Spinal cord (tissue), 9 donors: ENCODE measurements at regions not wholly inside any gene's neighbourhood (a gene's known extent, or its start where the extent isn't known, plus 50 kb on each side); places are given as distances from the start of the nearest gene placed in this dataset.

Experiments used
- DNase-seq, 6 donors: peaks; one replicate each; pipeline versions ENCODE4 v3.0.0 to v3.0.0-alpha.2; 2013 to 2015; ENCODE audit warnings: low spot score in 6 of 6, low read depth in 4 of 6
- H3K27ac ChIP-seq: one replicate; pipeline ENCODE4 v1.5.1; 2013; ENCODE audit warnings: low read depth, low read length, control low read depth
- H3K27me3 ChIP-seq: one replicate; pipeline ENCODE4 v1.6.1; 2013; ENCODE audit warnings: low read length; ENCODE audit not compliant: control insufficient read depth, insufficient read depth
- H3K36me3 ChIP-seq: one replicate; pipeline ENCODE4 v1.6.1; 2013; ENCODE audit warnings: low read length; ENCODE audit not compliant: control insufficient read depth, insufficient read depth
- H3K4me1 ChIP-seq: one replicate; pipeline ENCODE4 v1.6.1; 2013; ENCODE audit warnings: low read length; ENCODE audit not compliant: control insufficient read depth, insufficient read depth
- H3K4me3 ChIP-seq: one replicate; pipeline ENCODE4 v1.5.1; 2013; ENCODE audit warnings: low read depth, low read length, control low read depth
- H3K9me3 ChIP-seq: one replicate; pipeline ENCODE4 v1.6.1; 2013; ENCODE audit warnings: low read length; ENCODE audit not compliant: control insufficient read depth, insufficient read depth
- WGBS: methylation state at CpG from one replicate; pipeline ENCODE4 v1.1.5; 2013; ENCODE audit warnings: missing lambda C conversion rate; ENCODE audit not compliant: insufficient coverage; 5-methylcytosine and 5-hydroxymethylcytosine counted together
- donor health status: healthy.

GRCh38 chr6:113120582-113121285 lies 736.4 kb upstream of the MARCKS start:
- DNase-seq = peak in 1 of 6 donors; percentile 32
- 80% methylated on average over 6 of the region's 7 CpGs for WGBS
- H3K4me1 ChIP-seq = no peaks in the 10 kb centered on the region

GRCh38 chr6:113121571-113121970 lies 735.6 kb upstream of the MARCKS start:
- WGBS = no CpG with 5 or more reads among the region's 2 CpGs
- no peak overlapping the region for H3K4me3 ChIP-seq
- H3K9me3 ChIP-seq = peaks cover 1% of the 10 kb centered on the region
- no peak for DNase-seq
- H3K4me1 ChIP-seq = no peaks in the 10 kb centered on the region
- no peaks in the 10 kb centered on the region for H3K36me3 ChIP-seq
- no peak overlapping the region for H3K27ac ChIP-seq
- H3K27me3 ChIP-seq = no peaks in the 10 kb centered on the region

More at GRCh38 chr6:113120582-113121285, 736.4 kb upstream of the MARCKS start:
- Histone ChIP-seq H3K27me3 (no peaks in the 10 kb centered on the region), H3K36me3 (no peaks in the 10 kb centered on the region), H3K27ac (no peak overlapping the region), H3K4me3 (no peak overlapping the region), H3K9me3 (peaks cover 1% of the 10 kb centered on the region)

GRCh38 chr6:113122060-113122459 lies 735.1 kb upstream of the MARCKS start:
- H3K4me3 ChIP-seq = no peak overlapping the region
- H3K27ac ChIP-seq = peak overlapping the region; percentile 1
- H3K4me1 ChIP-seq = no peaks in the 10 kb centered on the region
- peak in 1 of 6 donors; percentile 19 for DNase-seq
- no peaks in the 10 kb centered on the region for H3K36me3 ChIP-seq
- no CpG with 5 or more reads among the region's 1 CpG for WGBS
- peaks cover 1% of the 10 kb centered on the region for H3K9me3 ChIP-seq
- no peaks in the 10 kb centered on the region for H3K27me3 ChIP-seq

- no peaks in the 10 kb centered on the region for H3K36me3 ChIP-seq
- no peak for DNase-seq
- no peaks in the 10 kb centered on the region for H3K9me3 ChIP-seq
- WGBS = no CpG with 5 or more reads among the region's 2 CpGs
- no peak overlapping the region for H3K4me3 ChIP-seq
- no peak overlapping the region for H3K27ac ChIP-seq
- no peaks in the 10 kb centered on the region for H3K4me1 ChIP-seq
- H3K27me3 ChIP-seq = no peaks in the 10 kb centered on the region
Measured at GRCh38 chr6:113125626-113126025, 731.5 kb upstream of the MARCKS start.

GRCh38 chr6:113127786-113128419 lies 729.2 kb upstream of the MARCKS start:
- no peaks in the 10 kb centered on the region for H3K9me3 ChIP-seq
- H3K4me1 ChIP-seq = no peaks in the 10 kb centered on the region
- no peaks in the 10 kb centered on the region for H3K27me3 ChIP-seq
- H3K4me3 ChIP-seq = no peak overlapping the region
- no peak for DNase-seq
- 100% methylated on average over 2 of the region's 5 CpGs for WGBS
- H3K27ac ChIP-seq = no peak overlapping the region
- H3K36me3 ChIP-seq = no peaks in the 10 kb centered on the region

- Histone ChIP-seq H3K9me3 (no peaks in the 10 kb centered on the region), H3K27ac (no peak overlapping the region)
Measured at GRCh38 chr6:113128661-113129060, 728.5 kb upstream of the MARCKS start.

GRCh38 chr6:113129991-113130390 lies 727.2 kb upstream of the MARCKS start:
- H3K36me3 ChIP-seq = no peaks in the 10 kb centered on the region
- no CpG with 5 or more reads among the region's 2 CpGs for WGBS
- H3K27ac ChIP-seq = no peak overlapping the region
- H3K4me3 ChIP-seq = no peak overlapping the region
- no peaks in the 10 kb centered on the region for H3K4me1 ChIP-seq
- no peak for DNase-seq
- H3K9me3 ChIP-seq = no peaks in the 10 kb centered on the region
- H3K27me3 ChIP-seq = no peaks in the 10 kb centered on the region

More at GRCh38 chr6:113128661-113129060, 728.5 kb upstream of the MARCKS start:
- no peaks in the 10 kb centered on the region for H3K27me3 ChIP-seq
- no peak for DNase-seq
- WGBS = no CpG with 5 or more reads among the region's 3 CpGs
- no peaks in the 10 kb centered on the region for H3K4me1 ChIP-seq
- no peaks in the 10 kb centered on the region for H3K36me3 ChIP-seq
- H3K4me3 ChIP-seq = no peak overlapping the region

GRCh38 chr6:113137426-113137825 lies 719.7 kb upstream of the MARCKS start:
- 30% methylated on average over 3 of the region's 7 CpGs for WGBS
- Histone ChIP-seq H3K27ac (peak overlapping the region; percentile 61), H3K4me3 (no peak overlapping the region), H3K36me3 (no peaks in the 10 kb centered on the region), H3K27me3 (no peaks in the 10 kb centered on the region), H3K9me3 (no peaks in the 10 kb centered on the region), H3K4me1 (peaks cover 4% of the 10 kb centered on the region)
- peak in 1 of 6 donors; percentile 68 for DNase-seq

GRCh38 chr6:113140721-113141120 lies 716.4 kb upstream of the MARCKS start:
- H3K4me3 ChIP-seq = no peak overlapping the region
- no peaks in the 10 kb centered on the region for H3K27me3 ChIP-seq
- WGBS = no CpG with 5 or more reads among the region's 2 CpGs
- DNase-seq = no peak
- peaks cover 4% of the 10 kb centered on the region for H3K4me1 ChIP-seq
- no peaks in the 10 kb centered on the region for H3K9me3 ChIP-seq
- no peaks in the 10 kb centered on the region for H3K36me3 ChIP-seq
- H3K27ac ChIP-seq = no peak overlapping the region

- 60% methylated on average over 1 of the region's 2 CpGs for WGBS
- no peak overlapping the region for H3K4me3 ChIP-seq
Measured at GRCh38 chr6:113141901-113142300, 715.2 kb upstream of the MARCKS start.

More at GRCh38 chr6:113141901-113142300, 715.2 kb upstream of the MARCKS start:
- peaks cover 4% of the 10 kb centered on the region for H3K4me1 ChIP-seq
- no peak for DNase-seq
- no peaks in the 10 kb centered on the region for H3K27me3 ChIP-seq
- no peak overlapping the region for H3K27ac ChIP-seq
- no peaks in the 10 kb centered on the region for H3K9me3 ChIP-seq
- H3K36me3 ChIP-seq = no peaks in the 10 kb centered on the region
